HG03457 (cell line): ENCODE measurements at regions not wholly inside any gene's neighbourhood (a gene's known extent, or its start where the extent isn't known, plus 50 kb on each side); places are given as distances from the start of the nearest gene placed in this dataset.

ENCODE experiments used
- ATAC-seq: cut with Tn5 transposase; IDR thresholded peaks from one replicate; pipeline ENCODE4 v1.9.1; 2021; ENCODE audit warnings: moderate number of reproducible peaks; ENCODE audit not compliant: unreplicated experiment

DNA sequence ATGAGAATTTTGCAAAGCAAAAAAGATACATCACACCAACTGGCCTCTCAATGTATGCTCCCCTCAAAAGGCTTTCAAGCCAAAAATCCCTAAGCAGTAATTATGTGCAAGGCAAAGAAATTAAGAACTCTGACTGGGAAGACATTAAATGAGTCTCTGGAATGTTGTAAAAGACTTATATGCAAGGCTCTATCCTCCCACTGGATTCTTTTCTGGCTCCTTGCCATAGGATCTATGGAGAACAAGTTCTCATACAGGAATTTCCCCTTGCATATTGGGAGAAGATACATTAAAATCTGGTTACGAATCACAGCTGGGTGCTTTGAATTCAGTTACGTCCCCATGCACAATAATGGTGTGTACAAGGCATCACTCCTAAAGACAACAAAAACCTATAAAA is 73.4 kb upstream of the ATL2 start:
- ATAC-seq: no peak

- no peak for ATAC-seq
These were observed 71.8 kb upstream of the ATL2 start for GRCh38 chr2:38448692-38449410.

GRCh38 chr2:38446906-38447561 is 70.0 kb upstream of the ATL2 start:
- no peak for ATAC-seq

- no peak for ATAC-seq
These were observed 69.3 kb upstream of the ATL2 start for GRCh38 chr2:38446418-38446817.

DNA sequence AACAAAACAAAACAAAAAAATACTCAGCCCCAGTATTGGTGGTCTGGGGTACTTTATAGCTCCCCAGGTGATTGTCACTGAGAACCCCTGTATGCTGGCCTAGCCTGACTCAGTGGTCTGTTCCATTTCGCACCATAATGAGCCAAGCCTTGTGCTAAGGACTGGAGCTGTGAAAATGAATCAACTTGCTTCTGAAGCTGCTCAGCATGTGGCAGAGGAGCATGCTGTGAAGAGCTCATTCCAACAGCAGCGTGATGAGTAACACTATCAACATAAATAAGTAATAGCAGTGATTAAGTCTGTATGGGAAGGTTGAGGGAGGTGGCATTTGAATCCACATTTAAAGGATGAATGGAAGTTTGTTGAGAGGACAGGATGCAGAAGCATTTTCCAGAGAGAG is 67.2 kb upstream of the ATL2 start:
- ATAC-seq: no peak

DNA sequence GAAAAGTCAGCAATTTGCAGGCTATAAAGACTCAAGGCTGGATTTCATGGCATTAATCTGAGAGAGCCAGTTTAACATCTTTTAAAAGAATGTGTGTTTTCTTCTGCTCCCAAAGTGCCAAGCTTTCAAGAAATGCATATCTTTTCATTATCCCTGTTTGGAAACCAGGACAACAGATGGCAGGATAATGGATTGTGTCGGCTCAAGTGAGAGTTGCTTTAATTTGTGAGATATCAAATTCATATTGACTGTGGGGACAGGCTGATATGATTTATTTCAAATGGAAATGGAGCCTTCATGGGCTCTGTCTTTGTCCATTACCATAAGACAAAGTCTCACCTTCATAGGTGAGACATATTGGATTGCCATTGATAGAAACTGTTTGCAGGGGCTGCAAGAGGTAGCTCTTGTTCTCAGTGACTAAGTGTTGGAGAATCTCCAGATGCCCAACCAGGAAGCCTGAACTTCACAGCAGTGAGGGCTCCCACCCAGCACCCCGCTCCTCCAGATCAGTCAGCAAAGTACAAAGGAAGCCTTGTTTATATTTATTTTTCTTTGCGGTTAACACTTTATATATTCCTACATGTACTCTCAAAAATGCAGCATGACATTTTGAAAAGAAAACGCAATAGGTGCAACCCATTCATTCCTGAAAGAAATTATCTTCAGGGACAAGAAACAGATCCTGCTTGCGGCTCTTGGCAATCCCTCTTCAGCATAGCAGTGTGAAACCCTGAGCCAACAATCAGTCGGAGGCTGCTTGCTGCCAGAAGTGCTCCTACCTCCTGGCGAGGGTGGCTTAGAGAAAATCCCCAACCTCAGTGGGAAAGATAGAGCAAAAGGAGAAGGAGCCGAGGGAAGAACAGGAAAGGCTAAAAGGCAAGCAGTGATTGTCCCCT is 65.8 kb upstream of the ATL2 start:
- no peak for ATAC-seq

- no peak for ATAC-seq
These were observed 64.3 kb upstream of the ATL2 start for GRCh38 chr2:38441346-38441745.

GRCh38 chr2:38440655-38441054 is 63.6 kb upstream of the ATL2 start:
- no peak for ATAC-seq

GRCh38 chr2:38439863-38440262 is 62.8 kb upstream of the ATL2 start:
- ATAC-seq: no peak

DNA sequence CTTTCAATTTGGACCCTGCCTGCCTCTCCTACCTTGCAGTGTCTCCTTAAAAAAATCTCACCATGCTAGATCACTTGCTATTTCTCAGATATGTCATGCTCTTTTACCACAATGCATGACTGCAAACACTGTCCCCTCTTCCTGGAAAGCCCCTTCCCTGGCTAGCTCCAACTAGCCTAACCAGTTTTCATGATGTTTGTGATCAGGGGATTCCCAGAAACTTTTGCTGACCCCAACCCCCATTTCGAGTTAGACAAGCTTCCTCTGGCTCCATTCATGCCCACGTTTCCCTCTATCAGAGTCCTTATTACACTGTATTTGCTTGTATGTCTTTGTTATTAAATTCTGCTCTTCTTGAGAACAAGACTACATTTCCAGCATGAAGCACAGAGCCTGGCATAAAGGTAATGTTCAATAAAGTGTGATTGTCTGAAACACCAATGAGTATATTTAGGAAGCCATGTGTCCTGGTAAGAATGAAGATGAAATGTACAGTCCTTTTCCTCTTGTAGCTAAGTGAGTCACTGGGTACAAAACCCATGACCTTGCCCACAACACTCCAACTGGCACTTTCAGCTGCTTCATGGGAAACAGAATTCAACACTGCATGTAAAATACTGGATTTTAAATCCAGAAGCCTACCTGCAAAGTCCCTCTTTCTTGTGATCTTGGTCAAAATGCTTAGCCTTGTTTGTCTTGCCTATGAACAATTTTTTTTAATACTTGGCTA is 62.0 kb upstream of the ATL2 start:
- ATAC-seq: peak; percentile 76

DNA sequence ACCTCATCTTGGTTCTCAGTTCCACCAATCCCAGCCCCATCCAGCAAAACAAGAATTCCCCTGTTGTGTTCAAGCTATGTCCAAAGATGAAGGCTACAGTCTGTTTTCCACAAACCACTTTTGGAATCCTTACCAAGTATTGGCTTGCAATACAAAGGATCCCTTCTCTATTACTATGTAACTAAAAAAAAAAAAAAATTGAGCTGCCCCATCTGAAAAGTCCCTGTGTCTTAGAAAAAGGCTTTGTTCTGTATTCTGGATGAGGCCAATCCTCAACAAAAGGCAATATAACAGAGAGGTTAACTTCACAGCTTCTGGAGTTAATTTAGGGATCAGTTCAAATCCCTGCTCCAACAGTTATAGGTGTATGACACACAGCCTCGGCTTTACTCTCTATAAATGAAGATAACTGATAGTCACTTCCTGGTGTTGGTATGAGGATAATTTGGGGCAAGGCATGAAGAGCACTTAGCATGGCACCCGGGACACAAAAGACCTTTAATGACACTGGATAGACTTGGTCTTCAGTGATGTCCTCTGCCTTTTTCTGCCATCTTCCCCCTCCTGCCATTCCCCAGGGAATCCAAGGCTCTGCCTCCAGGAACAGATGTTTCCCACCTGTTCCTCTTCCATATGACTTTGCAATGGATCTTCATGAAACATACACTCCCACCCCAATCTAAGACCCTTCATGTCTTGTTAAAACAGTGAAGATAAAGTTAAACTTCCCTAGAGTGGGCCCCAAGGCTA is 61.2 kb upstream of the ATL2 start:
- no peak for ATAC-seq

DNA sequence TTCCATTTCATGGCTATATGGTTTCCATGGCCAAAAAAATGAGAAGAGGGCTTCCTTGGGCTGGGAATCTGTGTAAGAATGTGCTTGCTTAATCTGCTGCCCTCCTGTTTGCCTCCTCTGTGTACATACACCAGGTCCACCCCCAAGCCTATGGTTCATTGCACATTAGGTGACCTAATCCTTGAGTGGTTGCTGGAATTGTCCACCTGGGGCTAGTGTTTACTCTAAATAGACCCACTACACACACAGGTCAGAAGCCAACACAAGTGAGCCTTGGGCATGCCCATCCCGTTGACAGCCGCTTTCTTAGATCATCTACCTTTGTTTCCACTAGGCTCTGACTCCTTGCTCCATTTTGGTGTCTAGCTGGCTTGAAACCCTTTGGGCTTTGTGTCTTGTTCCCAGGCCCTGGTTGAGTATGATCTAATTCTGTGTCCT is 59.2 kb upstream of the ATL2 start:
- ATAC-seq: no peak

- no peak for ATAC-seq
These were observed 58.7 kb upstream of the ATL2 start for GRCh38 chr2:38435775-38436174.

DNA sequence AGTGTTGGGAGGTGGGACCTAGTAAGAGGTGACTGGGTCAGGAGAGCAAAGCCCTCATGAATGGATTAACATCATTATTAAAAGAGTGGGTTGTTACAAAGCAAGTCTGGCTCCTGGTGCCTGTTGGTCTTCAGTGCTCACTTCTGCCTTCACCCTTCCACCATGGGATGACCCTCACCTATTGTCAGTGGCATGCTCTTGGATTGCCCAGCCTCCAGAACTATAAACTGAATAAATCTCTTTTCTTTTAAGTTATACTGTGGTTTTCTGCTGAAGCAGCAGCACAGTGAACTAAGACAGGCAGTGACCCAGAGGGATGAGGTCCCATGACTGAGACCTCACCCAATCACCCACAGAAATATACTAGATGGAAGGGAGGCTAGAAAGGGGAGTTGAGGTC is 57.5 kb upstream of the ATL2 start:
- ATAC-seq: no peak

DNA sequence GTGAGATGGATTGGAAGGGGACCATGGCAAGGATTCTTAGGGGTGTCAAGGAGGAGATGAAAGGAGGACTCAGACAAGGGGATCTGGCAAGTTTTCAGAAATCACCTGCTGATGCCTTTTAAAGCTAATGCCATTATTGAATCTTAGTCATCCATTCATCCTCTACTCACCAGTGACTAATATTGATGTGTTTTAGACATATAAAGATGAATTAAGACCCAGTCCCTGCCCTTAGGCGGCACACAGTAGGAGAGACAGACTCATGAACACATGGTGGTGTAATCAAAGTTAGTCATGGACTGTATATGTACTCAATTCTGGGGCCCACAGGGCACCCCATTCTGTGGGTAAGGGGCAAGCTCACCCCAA is 56.5 kb upstream of the ATL2 start:
- no peak for ATAC-seq

GRCh38 chr2:38432820-38433606 is 55.9 kb upstream of the ATL2 start:
- no peak for ATAC-seq

DNA sequence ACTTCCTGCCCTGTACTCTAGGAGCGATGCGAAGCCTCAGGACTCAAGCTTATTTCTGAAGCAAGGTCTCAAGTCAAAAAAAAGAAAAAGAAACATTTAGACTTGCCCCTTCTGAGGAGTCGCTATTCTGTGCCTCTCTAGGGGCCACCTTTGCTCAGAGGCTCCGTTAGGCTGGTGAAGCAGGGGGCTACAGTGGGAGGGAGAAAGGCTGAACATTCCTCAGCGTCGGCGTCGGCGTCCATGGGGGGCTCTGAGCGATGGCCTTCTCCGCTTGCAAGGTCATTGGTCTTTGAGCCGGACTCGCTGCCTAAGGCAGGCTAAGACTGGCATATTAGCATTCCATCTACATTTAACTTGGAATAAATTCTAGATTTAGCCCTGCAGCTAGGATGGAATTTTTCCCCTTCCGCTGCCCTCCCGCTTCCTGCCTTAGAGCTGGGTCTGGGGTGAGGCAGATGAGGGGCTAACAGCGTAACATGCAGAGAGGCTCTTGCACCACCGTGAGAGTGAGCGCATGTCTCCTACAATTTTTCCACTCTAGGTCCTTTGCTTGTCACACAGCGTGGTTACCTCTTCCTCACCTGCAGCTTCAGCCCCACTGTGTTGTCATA is 53.6 kb upstream of the ATL2 start:
- ATAC-seq: no peak

GRCh38 chr2:38430196-38430595 is 53.1 kb upstream of the ATL2 start:
- no peak for ATAC-seq

GRCh38 chr2:38427936-38428335 is 50.9 kb upstream of the ATL2 start:
- ATAC-seq: no peak
